Stomach (tissue), 8 donors: ENCODE measurements at regions not wholly inside any gene's neighbourhood (a gene's known extent, or its start where the extent isn't known, plus 50 kb on each side); places are given as distances from the start of the nearest gene placed in this dataset.

Experiments
- DNase-seq, 2 donors: peaks; one replicate each; pipeline versions ENCODE4 v3.0.0 to v3.0.0-alpha.2; 2013 to 2019
- H3K27ac ChIP-seq, 5 donors: fragments of 200-600 bp in 4 of 5; sonication (generic) in 4 of 5; one replicate each; pipeline ENCODE4 v1.5.1; 2013 to 2019; ENCODE audit warnings: mild to moderate bottlenecking in 1 of 5, moderate library complexity in 1 of 5
- H3K27me3 ChIP-seq, 3 donors: fragments of 200-600 bp; sonication (generic); one replicate each; pipeline ENCODE4 v1.5.1; 2017 to 2019; ENCODE audit warnings: mixed run types in 1 of 3
- H3K36me3 ChIP-seq, 4 donors: fragments of 200-600 bp; sonication (generic); 1 replicate in 3 of 4; 2 replicates in 1 of 4; pipeline ENCODE4 v1.5.1; 2016 to 2019
- H3K4me1 ChIP-seq, 4 donors: fragments of 200-600 bp; sonication (generic); one replicate each; pipeline ENCODE4 v1.5.1; 2016 to 2019
- H3K4me3 ChIP-seq, 4 donors: fragments of 200-600 bp; sonication (generic) in 3 of 4; one replicate each; pipeline ENCODE4 v1.5.1; 2016 to 2019; ENCODE audit warnings: mild to moderate bottlenecking in 1 of 4
- H3K9me3 ChIP-seq, 4 donors: fragments of 200-600 bp; sonication (generic); one replicate each; pipeline ENCODE4 v1.5.1; 2016 to 2019
- EP300 ChIP-seq: sonication (generic); formaldehyde crosslinking; IDR thresholded peaks from one replicate; pipeline ENCODE4 v1.6.1; 2017; ENCODE audit warnings: antibody characterized with exemption
- POLR2A ChIP-seq, 4 donors: fragments of 450-650 bp; IDR thresholded peaks; one replicate each; pipeline ENCODE4 v1.6.1; 2016; ENCODE audit warnings: antibody characterized with exemption in 4 of 4, control low read depth in 2 of 4, mild to moderate bottlenecking in 1 of 4, moderate library complexity in 1 of 4
- POLR2AphosphoS5 ChIP-seq, 3 donors: sonication (generic); formaldehyde crosslinking; IDR thresholded peaks; one replicate each; pipeline ENCODE4 v1.6.1; 2016; ENCODE audit warnings: antibody characterized with exemption in 3 of 3
- WGBS, 5 donors: extraction: QIAGEN DNeasy Blood & Tissue Kit in 3 of 5; methylation state at CpG; one replicate each; pipeline versions ENCODE4 v1.1.5 to v1.1.7; 2013 to 2018; 5-methylcytosine and 5-hydroxymethylcytosine counted together
- intact Hi-C: fragments of 100-400 bp; cut with DNase I; formaldehyde crosslinking; loops from one replicate; pipeline ENCODE4 v1.15.1; 2023; ENCODE audit warnings: low total_unique reads
- TF ChIP-seq, protein P1 (sequence below), 7 experiments: fragments of 450-650 bp in 4 of 7; fragments of 200-600 bp in 3 of 7; sonication (generic) in 3 of 7; IDR thresholded peaks; one replicate each; pipeline ENCODE4 v1.5.1; 2016 to 2019; ENCODE audit warnings: antibody characterized with exemption in 7 of 7, control low read depth in 2 of 7, mild to moderate bottlenecking in 1 of 7
- donor health status: healthy with polysubstance abuse.
- donor health status: Bipolar disorder and iron deficiency.
- donor health status: healthy.

- 59 to 88% (median 73%) methylated on average over 3 of the region's 3 CpGs for WGBS, 5 donors
- Histone ChIP-seq H3K27ac (no peak overlapping the region), H3K4me1 (no peaks in the 10 kb centered on the region), H3K36me3 (no peaks in the 10 kb centered on the region), H3K9me3 (no peaks in the 10 kb centered on the region), H3K27me3 (no peaks in the 10 kb centered on the region), H3K4me3 (no peak overlapping the region)
- no peak for DNase-seq
- intact Hi-C loops, result no loop called here
- TF ChIP-seq, protein P1, sequence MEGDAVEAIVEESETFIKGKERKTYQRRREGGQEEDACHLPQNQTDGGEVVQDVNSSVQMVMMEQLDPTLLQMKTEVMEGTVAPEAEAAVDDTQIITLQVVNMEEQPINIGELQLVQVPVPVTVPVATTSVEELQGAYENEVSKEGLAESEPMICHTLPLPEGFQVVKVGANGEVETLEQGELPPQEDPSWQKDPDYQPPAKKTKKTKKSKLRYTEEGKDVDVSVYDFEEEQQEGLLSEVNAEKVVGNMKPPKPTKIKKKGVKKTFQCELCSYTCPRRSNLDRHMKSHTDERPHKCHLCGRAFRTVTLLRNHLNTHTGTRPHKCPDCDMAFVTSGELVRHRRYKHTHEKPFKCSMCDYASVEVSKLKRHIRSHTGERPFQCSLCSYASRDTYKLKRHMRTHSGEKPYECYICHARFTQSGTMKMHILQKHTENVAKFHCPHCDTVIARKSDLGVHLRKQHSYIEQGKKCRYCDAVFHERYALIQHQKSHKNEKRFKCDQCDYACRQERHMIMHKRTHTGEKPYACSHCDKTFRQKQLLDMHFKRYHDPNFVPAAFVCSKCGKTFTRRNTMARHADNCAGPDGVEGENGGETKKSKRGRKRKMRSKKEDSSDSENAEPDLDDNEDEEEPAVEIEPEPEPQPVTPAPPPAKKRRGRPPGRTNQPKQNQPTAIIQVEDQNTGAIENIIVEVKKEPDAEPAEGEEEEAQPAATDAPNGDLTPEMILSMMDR (IDR thresholded peaks at IDR 0.05), result no peak
- no peak for TF ChIP-seq EP300
- no peak for TF ChIP-seq POLR2AphosphoS5 (IDR thresholded peaks at IDR 0.05)
- TF ChIP-seq POLR2A (IDR thresholded peaks at IDR 0.05), result no peak
Measured at GRCh38 chr2:59833941-59834340, 719.5 kb downstream of the BCL11A start.

DNA sequence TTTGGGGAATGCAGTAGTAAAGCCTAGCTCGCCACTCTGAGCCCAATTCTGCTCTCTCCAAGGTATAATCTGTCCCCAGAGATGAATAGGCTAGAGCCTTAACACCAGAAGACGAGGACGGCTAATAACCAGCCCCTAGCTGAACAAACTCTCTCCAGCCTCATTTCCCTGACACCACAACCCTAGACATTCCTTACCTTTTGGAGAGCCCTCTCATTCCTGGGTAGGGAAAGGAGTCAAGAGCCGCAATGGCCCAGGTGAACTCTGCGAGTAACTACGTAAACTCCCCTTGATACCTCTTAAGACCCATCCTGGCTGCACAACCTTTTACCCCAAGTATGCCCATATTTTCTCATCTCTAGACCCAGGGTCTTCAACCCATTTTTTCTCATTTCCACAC lies 722.9 kb downstream of the BCL11A start:
- intact Hi-C loops, result no loop called here

GRCh38 chr2:59827677-59828076 lies 725.8 kb downstream of the BCL11A start:
- intact Hi-C loops, result no loop called here

More for the DNA sequence above, 722.9 kb downstream of the BCL11A start:
- no peak for DNase-seq
- 72 to 92% (median 82%) methylated on average over 6 of the region's 6 CpGs for WGBS, 5 donors
- H3K27me3 ChIP-seq, result no peaks in the 10 kb centered on the region
- no peak overlapping the region for H3K27ac ChIP-seq
- TF ChIP-seq, protein P1 (IDR thresholded peaks at IDR 0.05), result no peak
- TF ChIP-seq POLR2AphosphoS5 (IDR thresholded peaks at IDR 0.05) (no peak), EP300 (no peak), POLR2A (IDR thresholded peaks at IDR 0.05) (no peak)
- no peaks in the 10 kb centered on the region for H3K9me3 ChIP-seq
- no peaks in the 10 kb centered on the region for H3K4me1 ChIP-seq
- no peaks in the 10 kb centered on the region for H3K36me3 ChIP-seq
- H3K4me3 ChIP-seq, result no peak overlapping the region

GRCh38 chr2:59826177-59826576 lies 727.3 kb downstream of the BCL11A start:
- 85 to 88% (median 86%) methylated on average over 2 of the region's 2 CpGs for WGBS, 5 donors
- intact Hi-C loops, result no loop called here
- H3K27ac ChIP-seq, result no peak overlapping the region
- no peaks in the 10 kb centered on the region for H3K4me1 ChIP-seq
- H3K9me3 ChIP-seq, result no peaks in the 10 kb centered on the region
- DNase-seq, result no peak
- H3K36me3 ChIP-seq, result no peaks in the 10 kb centered on the region
- no peaks in the 10 kb centered on the region for H3K27me3 ChIP-seq
- no peak for TF ChIP-seq POLR2AphosphoS5 (IDR thresholded peaks at IDR 0.05)
- no peak for TF ChIP-seq POLR2A (IDR thresholded peaks at IDR 0.05)
- no peak for TF ChIP-seq EP300
- TF ChIP-seq, protein P1 (IDR thresholded peaks at IDR 0.05), result no peak
- H3K4me3 ChIP-seq, result no peak overlapping the region

More at GRCh38 chr2:59827677-59828076, 725.8 kb downstream of the BCL11A start:
- H3K36me3 ChIP-seq, result no peaks in the 10 kb centered on the region
- no peak overlapping the region for H3K4me3 ChIP-seq
- WGBS, 5 donors, result 58 to 76% (median 64%) methylated on average over 5 of the region's 5 CpGs
- H3K4me1 ChIP-seq, result no peaks in the 10 kb centered on the region
- no peaks in the 10 kb centered on the region for H3K27me3 ChIP-seq
- no peak for DNase-seq
- no peaks in the 10 kb centered on the region for H3K9me3 ChIP-seq
- TF ChIP-seq POLR2AphosphoS5 (IDR thresholded peaks at IDR 0.05) (no peak), EP300 (no peak), POLR2A (IDR thresholded peaks at IDR 0.05) (no peak)
- TF ChIP-seq, protein P1 (IDR thresholded peaks at IDR 0.05), result no peak
- H3K27ac ChIP-seq, result no peak overlapping the region
